ENCODE measurements at regions not wholly inside any gene's neighbourhood (a gene's known extent, or its start where the extent isn't known, plus 50 kb on each side); places are given as distances from the start of the nearest gene placed in this dataset.

DNA sequence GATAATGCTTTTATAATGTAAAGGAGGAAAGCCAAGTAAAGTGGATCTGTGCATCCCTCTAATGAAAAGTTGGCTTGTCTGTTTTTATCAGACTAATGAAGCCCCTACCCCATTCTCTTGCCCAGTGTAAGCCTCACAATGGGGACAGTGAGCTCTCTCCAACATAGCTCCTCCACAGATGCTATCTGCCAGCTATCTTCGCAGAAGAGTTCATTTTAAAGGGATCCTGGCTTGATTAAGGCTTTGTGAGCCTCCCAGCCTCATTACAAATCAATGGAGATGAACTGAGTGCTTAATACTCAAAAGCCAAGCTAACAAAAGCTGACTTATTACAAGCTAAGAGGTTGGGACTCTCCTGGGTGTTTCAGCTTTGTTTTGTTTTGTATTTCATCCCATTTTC, 514.7 kb downstream of the NUF2 start:
- H3K36me3 ChIP-seq: no peaks in the 10 kb centered on the region
- intact Hi-C loops (cut with DNase I; ENCODE audit: low total_unique reads): no loop called here
- H3K4me3 ChIP-seq: no peak overlapping the region
- H3K27ac ChIP-seq: no peak overlapping the region
- no peaks in the 10 kb centered on the region for H3K27me3 ChIP-seq
- H3K4me1 ChIP-seq: no peaks in the 10 kb centered on the region
- TF ChIP-seq POLR2A (IDR thresholded peaks at IDR 0.05): no peak
- no peak for DNase-seq (ENCODE audit: low spot score in 2 of 2)
- no peaks in the 10 kb centered on the region for H3K9me3 ChIP-seq

DNA sequence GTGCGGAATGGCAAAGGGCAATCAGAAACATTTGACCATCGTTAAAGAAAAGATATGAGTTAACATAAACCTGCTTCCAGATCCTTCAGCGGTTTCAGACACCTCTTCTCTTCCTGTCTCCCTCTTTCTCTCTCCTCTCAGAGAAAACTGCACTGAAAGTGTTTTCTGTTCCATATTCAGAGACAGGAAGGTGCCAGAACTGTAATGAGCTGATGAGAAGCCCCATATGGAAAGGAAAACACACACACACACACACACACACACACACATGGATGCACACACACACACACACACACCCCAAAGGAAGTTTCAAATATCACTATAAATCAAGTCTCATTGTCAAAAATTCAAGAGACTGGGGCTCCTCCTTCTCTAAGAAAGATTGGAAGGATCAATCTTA, 515.5 kb downstream of the NUF2 start:
- Histone ChIP-seq H3K4me1 (no peaks in the 10 kb centered on the region), H3K27ac (no peak overlapping the region), H3K27me3 (no peaks in the 10 kb centered on the region), H3K36me3 (no peaks in the 10 kb centered on the region), H3K9me3 (no peaks in the 10 kb centered on the region), H3K4me3 (no peak overlapping the region)
- intact Hi-C loops (cut with DNase I; ENCODE audit: low total_unique reads): no loop called here
- no peak for DNase-seq (ENCODE audit: low spot score in 2 of 2)
- TF ChIP-seq POLR2AphosphoS5 (IDR thresholded peaks at IDR 0.05) (no peak), POLR2A (IDR thresholded peaks at IDR 0.05) (no peak)
- TF ChIP-seq, protein P1, sequence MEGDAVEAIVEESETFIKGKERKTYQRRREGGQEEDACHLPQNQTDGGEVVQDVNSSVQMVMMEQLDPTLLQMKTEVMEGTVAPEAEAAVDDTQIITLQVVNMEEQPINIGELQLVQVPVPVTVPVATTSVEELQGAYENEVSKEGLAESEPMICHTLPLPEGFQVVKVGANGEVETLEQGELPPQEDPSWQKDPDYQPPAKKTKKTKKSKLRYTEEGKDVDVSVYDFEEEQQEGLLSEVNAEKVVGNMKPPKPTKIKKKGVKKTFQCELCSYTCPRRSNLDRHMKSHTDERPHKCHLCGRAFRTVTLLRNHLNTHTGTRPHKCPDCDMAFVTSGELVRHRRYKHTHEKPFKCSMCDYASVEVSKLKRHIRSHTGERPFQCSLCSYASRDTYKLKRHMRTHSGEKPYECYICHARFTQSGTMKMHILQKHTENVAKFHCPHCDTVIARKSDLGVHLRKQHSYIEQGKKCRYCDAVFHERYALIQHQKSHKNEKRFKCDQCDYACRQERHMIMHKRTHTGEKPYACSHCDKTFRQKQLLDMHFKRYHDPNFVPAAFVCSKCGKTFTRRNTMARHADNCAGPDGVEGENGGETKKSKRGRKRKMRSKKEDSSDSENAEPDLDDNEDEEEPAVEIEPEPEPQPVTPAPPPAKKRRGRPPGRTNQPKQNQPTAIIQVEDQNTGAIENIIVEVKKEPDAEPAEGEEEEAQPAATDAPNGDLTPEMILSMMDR (IDR thresholded peaks at IDR 0.05): no peak

GRCh38 chr1:163842571-163842970, 520.8 kb downstream of the NUF2 start:
- Histone ChIP-seq H3K4me3 (no peak overlapping the region), H3K9me3 (no peaks in the 10 kb centered on the region), H3K27me3 (no peaks in the 10 kb centered on the region), H3K27ac (no peak overlapping the region), H3K36me3 (no peaks in the 10 kb centered on the region), H3K4me1 (no peaks in the 10 kb centered on the region)
- intact Hi-C loops (cut with DNase I; ENCODE audit: low total_unique reads): no loop called here
- TF ChIP-seq POLR2A (IDR thresholded peaks at IDR 0.05) (no peak), POLR2AphosphoS5 (IDR thresholded peaks at IDR 0.05) (no peak)
- TF ChIP-seq, protein P1 (IDR thresholded peaks at IDR 0.05): no peak
- no peak for DNase-seq (ENCODE audit: low spot score in 2 of 2)

- H3K9me3 ChIP-seq: no peaks in the 10 kb centered on the region
- H3K4me3 ChIP-seq: no peak overlapping the region
- DNase-seq (ENCODE audit: low spot score in 2 of 2): no peak
- intact Hi-C loops (cut with DNase I; ENCODE audit: low total_unique reads): no loop called here
- no peaks in the 10 kb centered on the region for H3K36me3 ChIP-seq
- H3K4me1 ChIP-seq: no peaks in the 10 kb centered on the region
- no peaks in the 10 kb centered on the region for H3K27me3 ChIP-seq
- no peak overlapping the region for H3K27ac ChIP-seq
- TF ChIP-seq, protein P1 (IDR thresholded peaks at IDR 0.05): no peak
- no peak for TF ChIP-seq POLR2A (IDR thresholded peaks at IDR 0.05)
- no peak for TF ChIP-seq POLR2AphosphoS5 (IDR thresholded peaks at IDR 0.05)
These were observed 522.7 kb downstream of the NUF2 start for GRCh38 chr1:163844459-163844858.

- Histone ChIP-seq H3K4me3 (no peak overlapping the region), H3K9me3 (no peaks in the 10 kb centered on the region), H3K27me3 (no peaks in the 10 kb centered on the region), H3K27ac (no peak overlapping the region), H3K36me3 (no peaks in the 10 kb centered on the region), H3K4me1 (no peaks in the 10 kb centered on the region)
- DNase-seq (ENCODE audit: low spot score in 2 of 2): no peak
- TF ChIP-seq POLR2AphosphoS5 (IDR thresholded peaks at IDR 0.05): no peak
- TF ChIP-seq POLR2A (IDR thresholded peaks at IDR 0.05): no peak
- TF ChIP-seq, protein P1 (IDR thresholded peaks at IDR 0.05): no peak
- intact Hi-C loops (cut with DNase I; ENCODE audit: low total_unique reads): no loop called here
These were observed 523.5 kb downstream of the NUF2 start for GRCh38 chr1:163845279-163845678.

DNA sequence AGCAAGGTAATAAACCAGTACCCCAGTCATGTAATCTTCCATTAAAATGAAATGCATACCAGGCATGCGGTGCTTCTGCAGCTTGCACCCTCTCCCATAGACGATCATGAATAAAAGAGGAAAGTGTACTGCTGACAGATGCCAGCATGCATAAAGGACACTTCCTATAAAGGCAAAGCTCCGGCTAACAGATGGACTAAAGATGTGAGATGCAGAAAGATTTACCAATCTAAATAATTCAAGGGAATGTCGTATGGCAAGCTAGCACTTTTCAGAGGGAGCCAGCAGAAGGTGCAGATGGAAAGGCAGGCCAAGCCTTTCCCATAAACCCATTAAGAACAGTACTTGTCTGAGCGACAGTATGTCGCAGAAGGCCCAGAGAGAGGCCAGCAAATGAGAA, 542.0 kb downstream of the NUF2 start:
- intact Hi-C loops (cut with DNase I; ENCODE audit: low total_unique reads): loop anchor here (2.0 kb wide), 1 partner anchor 57 kb away; no protein-coding TSS in a partner anchor
- Histone ChIP-seq H3K27me3 (no peaks in the 10 kb centered on the region), H3K4me3 (no peak overlapping the region), H3K36me3 (no peaks in the 10 kb centered on the region), H3K4me1 (no peaks in the 10 kb centered on the region), H3K9me3 (peaks cover 0 to 6% of the 10 kb centered on the region in 2 donors), H3K27ac (no peak overlapping the region)
- TF ChIP-seq POLR2AphosphoS5 (IDR thresholded peaks at IDR 0.05) (no peak), POLR2A (IDR thresholded peaks at IDR 0.05) (no peak)
- TF ChIP-seq, protein P1 (IDR thresholded peaks at IDR 0.05): no peak
- DNase-seq (ENCODE audit: low spot score in 2 of 2): no peak
